ENCODE measurements at regions not wholly inside any gene's neighbourhood (a gene's known extent, or its start where the extent isn't known, plus 50 kb on each side); places are given as distances from the start of the nearest gene placed in this dataset.

DNA sequence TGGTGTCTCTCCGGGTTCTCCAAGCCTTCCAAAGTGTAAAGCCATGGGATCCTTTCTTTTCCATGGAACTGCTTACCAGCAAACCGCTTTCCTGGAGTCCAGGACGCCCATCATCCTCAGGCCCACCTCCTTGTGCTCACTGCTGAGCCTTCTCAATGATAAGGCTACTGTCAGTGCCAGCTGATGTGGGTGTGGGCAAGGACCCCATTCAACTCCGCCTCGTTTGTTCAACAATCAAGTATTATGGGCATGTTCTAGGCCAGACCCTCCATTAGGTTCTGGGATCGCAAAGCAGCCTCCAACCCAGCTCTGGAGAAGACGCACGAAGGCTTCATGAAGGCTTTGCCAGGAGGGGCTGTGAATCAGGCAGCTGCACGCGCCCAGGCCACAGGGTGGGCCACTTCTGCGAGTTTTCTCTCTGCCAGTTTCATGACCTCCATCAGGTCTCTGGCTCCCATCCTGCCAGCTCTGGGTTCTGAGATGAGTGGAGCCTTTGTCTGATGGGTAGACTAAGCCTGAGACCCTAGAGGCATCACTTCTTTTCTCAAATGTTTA is 177.1 kb downstream of the MRPL14 start:
- no peak for DNase-seq (ENCODE audit: low read depth, low spot score)

DNA sequence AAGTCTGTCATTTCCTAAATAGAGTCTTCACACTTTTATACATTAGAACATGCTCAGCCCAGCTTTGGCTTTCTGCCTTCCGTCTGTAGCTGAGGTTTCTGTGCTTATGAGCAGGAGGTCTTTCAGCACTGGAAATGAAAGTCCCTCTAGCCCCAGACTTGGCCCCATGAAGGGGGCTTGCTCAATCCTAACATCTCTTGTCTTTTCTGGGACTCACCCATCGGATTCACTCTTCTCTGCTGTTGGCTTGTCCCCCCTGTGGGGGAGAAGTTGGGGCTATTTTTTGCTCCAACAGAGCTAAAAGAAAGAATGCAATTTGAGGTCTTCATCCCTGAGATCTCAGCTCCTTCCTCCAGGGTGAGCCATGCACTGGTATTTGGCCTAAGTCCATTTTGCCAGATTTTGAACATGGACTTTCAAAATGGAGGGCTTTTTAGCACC is 177.7 kb downstream of the MRPL14 start:
- no peak for DNase-seq (ENCODE audit: low read depth, low spot score)

- no peak for DNase-seq (ENCODE audit: low read depth, low spot score)
These were observed 178.4 kb downstream of the MRPL14 start for GRCh38 chr6:43948527-43949485.

DNA sequence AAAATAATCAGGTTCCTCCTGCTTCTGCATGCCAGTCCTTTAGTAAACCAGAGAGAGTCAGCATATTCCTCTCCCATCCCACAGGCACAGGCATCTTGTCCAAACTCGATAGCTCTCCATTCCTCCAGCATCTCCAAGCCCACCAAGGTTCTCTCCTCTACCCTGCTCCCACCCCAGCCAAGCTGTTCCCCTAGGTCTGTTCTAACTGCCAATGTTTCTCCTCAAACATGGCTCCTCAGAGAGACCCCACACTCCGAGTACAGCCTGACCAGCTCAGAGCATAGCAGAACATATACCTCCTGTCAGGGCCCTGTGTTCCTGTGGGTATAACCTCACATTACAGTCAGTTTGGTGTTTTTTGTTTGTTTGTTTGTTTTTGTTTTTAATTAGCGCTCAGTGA is 177.8 kb downstream of the VEGFA start:
- no peak for DNase-seq (ENCODE audit: low read depth, low spot score)

DNA sequence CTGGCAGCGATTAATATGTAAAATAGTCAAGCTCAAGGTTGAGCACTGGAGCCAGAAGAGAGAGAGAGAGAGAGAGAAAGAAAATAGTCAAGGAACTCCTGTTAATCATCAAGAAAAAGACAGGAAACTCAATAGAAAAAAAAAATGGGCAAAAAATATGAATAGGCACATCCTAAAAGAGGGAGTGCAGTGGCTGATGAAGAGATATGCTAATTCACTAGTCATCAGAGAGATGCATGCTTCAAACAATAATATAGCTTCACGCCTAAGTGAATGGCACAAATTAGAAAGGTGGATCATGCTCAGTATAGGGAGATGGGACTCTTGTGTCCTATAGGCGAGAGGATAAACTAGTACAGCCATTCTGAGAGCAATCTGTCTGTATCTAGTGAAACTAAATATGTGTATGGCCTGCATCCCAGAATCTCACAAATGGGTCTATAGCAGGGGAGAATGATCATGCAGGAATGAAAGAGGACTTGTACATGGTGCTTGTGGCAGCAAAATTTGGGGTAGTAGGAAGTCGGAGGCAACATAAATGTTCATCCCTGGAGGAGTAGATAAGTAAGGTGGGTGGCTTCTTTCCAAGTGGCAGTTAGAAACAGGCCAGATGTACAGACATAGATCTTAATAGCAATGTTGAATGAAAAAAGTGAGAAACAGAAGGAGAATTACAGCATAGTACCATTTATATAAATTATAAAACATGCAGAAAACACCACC is 176.8 kb downstream of the VEGFA start:
- no peak for DNase-seq (ENCODE audit: low read depth, low spot score)

GRCh38 chr6:43945768-43946080 is 175.7 kb downstream of the VEGFA start:
- DNase-seq (ENCODE audit: low read depth, low spot score): no peak

DNA sequence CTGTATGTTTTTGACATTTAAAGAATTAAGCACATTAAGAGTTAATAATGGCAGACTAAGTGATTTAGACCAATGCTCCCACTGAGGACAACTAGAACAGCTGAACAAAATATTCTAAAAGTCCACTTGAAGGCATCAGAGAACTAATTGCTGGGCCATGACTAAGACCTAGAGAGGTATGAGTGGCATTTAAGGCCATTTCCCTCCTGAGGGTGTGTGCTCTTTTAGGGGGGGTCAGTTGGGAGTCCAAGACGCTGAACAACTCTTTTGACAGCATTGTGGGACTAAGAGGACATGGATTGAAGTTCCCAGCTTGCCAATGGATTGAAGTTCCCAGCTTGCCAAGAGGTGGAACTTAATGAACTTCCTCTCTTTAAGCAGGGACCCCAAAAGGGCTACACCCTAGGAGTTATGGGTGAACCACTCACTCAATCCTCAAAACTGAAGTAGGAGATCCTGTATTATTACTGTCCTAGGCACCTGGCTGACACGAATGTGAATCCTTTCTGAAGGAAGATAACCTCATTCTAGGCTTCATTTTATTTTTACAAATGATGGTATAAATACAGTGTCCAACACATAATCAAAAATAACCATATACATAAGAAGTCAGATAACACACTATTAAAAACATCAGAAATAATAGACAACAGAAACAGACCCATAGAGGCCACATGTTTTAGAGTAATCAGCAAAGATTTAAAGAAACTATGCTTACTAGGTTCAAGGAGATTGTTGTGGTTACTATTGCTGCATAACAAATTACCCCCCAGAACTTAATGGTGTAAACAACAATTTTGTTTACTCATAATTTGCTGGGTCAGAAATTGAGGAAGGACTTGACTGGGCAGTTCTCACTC is 175.1 kb downstream of the VEGFA start:
- no peak for DNase-seq (ENCODE audit: low read depth, low spot score)

DNA sequence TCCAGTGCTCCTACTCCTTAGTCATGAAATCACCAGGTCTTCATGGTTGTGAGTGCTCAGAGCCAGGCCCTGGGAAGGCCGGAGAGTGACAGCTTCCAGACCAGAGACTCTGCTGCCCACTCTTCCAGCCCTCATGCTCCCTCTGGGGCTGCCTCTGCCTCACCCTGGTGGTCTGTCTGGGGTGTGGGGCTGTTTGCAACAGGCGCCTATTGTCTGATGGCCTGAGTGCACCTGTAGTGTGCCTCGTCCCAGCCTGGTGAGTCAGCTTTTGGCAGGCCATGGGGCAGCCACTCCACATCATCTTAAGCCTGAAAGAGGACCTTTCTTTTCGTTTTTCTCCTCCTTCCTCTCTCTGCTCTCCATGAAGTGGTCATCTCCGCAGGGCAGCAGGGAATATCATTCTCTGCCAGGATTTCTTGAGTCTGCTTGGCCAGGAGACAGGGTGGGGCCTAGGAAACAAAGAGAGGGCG is 173.8 kb downstream of the VEGFA start:
- no peak for DNase-seq (ENCODE audit: low read depth, low spot score)

GRCh38 chr6:43943099-43943766 is 173.2 kb downstream of the VEGFA start:
- DNase-seq (ENCODE audit: low read depth, low spot score): no peak

GRCh38 chr6:43942616-43943015 is 172.6 kb downstream of the VEGFA start:
- no peak for DNase-seq (ENCODE audit: low read depth, low spot score)

GRCh38 chr6:43942011-43942442 is 172.0 kb downstream of the VEGFA start:
- no peak for DNase-seq (ENCODE audit: low read depth, low spot score)

- no peak for DNase-seq (ENCODE audit: low read depth, low spot score)
These were observed 171.2 kb downstream of the VEGFA start for GRCh38 chr6:43941174-43941573.

DNA sequence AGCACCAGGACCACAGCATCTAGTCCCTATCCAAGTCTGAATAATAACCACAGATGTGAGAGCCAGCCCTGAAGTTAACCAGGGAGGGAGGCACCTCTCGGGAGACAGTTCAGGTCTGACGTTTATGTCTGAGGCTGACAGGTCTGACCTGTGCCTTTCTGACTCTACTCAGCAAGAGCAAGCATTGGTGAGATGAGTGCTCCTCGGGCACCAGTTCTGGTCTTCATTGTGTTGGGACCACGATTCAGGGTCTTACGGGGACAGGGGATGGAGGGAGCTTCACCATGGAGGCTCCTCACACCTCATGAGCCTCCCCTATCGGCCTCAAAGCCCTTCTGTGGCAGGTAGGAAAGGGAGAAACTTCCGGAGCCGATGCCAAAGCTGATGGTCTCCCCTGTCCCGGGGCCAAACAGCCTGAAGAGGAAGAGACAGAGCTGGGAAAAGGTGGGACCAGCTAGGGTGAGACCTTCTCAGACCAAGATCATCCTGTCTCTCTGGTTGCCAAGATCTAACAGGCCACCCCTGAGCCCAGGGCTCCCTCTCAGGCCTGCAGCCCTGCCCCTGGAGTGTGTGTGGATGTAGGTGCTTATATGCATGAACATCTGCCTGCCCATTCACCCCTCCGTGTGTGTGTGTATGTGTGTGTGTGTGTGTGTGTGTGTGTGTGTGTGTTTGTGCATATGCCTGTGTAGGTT is 170.5 kb downstream of the VEGFA start:
- DNase-seq (ENCODE audit: low read depth, low spot score): no peak

GRCh38 chr6:43940071-43940392 is 170.0 kb downstream of the VEGFA start:
- DNase-seq (ENCODE audit: low read depth, low spot score): no peak

- DNase-seq (ENCODE audit: low read depth, low spot score): no peak
These were observed 169.5 kb downstream of the VEGFA start for GRCh38 chr6:43939281-43940070.

GRCh38 chr6:43938178-43939105 is 168.4 kb downstream of the VEGFA start:
- DNase-seq (ENCODE audit: low read depth, low spot score): no peak

DNA sequence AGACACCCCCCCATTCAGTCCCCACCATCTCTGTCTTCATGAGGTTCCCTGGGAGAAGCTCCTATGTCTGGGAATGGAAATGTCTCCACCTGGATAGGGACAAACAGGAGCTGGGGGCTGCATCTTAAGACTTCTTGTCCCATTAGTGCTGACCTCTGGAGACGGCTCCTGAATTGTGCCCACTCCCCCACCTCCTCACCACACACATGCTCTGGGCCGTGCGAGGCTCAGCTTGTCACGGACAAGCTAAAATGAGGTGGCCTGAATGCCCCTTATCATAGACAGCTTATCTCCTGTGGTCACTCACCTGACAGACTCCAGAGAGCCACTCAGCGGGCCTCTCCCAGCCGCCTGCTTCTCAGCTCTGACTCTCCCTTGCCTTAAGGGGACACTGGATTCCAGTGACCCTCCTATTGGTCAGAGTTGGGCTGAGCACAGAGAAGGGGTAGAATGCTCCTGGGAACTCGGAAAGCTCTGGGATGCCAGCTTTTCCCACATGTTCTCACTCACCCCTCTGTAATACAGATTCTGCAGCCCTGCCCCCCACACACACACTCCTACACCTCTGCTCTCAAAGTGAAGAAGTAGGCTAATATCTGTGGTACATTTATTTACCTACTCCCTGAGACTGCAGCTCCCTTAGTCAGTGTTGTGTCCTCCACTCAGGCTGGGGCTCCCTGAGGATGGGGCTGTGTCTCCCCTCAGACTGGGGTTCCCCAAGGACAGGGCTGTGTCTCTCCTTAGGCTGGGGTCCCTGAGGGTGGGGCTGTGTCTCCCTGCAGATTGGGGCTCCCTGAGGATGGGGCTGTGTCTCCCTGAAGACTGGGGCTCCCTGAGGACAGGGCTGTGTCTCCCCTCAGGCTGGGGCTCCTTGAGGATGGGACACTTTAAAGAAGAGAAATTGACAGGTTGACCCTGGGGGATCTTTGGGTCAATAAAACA is 167.5 kb downstream of the VEGFA start:
- no peak for DNase-seq (ENCODE audit: low read depth, low spot score)
